ENCODE measurements at regions not wholly inside any gene's neighbourhood (a gene's known extent, or its start where the extent isn't known, plus 50 kb on each side); places are given as distances from the start of the nearest gene placed in this dataset.
A peak's percentile ranks its signal among the peaks of the same experiment; 100 is the strongest.

GRCh38 chr16:60203525-60204124, 1469.5 kb upstream of the GOT2 start:
- TF ChIP-seq POLR2A (IDR thresholded peaks at IDR 0.05) (no peak), CTCF (IDR thresholded peaks at IDR 0.05) (peak in 2 of 4 experiments; percentile 10 to 16)

All from uterus (tissue), 2 donors.